Natural killer cell (primary cell): ENCODE measurements at regions not wholly inside any gene's neighbourhood (a gene's known extent, or its start where the extent isn't known, plus 50 kb on each side); places are given as distances from the start of the nearest gene placed in this dataset.
"Not testable (repeated sequence)": the region's sequence is repeated elsewhere in the genome, so short reads cannot be mapped to it uniquely, and the experiment has no call there.

Experiments
- ATAC-seq, 3 donors: fragments of 150-1000 bp in 2 of 3; fragments of 200-7000 bp in 1 of 3; cut with Tn5 transposase; 1 replicate in 1 of 3; 2 replicates in 2 of 3; pipeline ENCODE4 v1.10.0; 2021; ENCODE audit warnings: mild to moderate bottlenecking in 2 of 3, moderate library complexity in 2 of 3
- DNase-seq, 2 donors: peaks; one replicate each; pipeline versions ENCODE4 v3.0.0 to v3.0.0-alpha.2; 2013 to 2021; ENCODE audit warnings: mixed read lengths in 1 of 2
- H3K27ac ChIP-seq: one replicate; pipeline ENCODE4 v1.5.1; 2013; ENCODE audit warnings: mild to moderate bottlenecking, low read length
- H3K27me3 ChIP-seq: one replicate; pipeline ENCODE4 v1.6.1; 2013; ENCODE audit warnings: low read length; ENCODE audit not compliant: control insufficient read depth, insufficient read depth
- H3K36me3 ChIP-seq: one replicate; pipeline ENCODE4 v1.6.1; 2013; ENCODE audit warnings: low read length; ENCODE audit not compliant: control insufficient read depth, insufficient read depth
- H3K4me1 ChIP-seq: one replicate; pipeline ENCODE4 v1.6.1; 2013; ENCODE audit warnings: low read length; ENCODE audit not compliant: control insufficient read depth, insufficient read depth
- H3K4me3 ChIP-seq: one replicate; pipeline ENCODE4 v1.5.1; 2013; ENCODE audit warnings: low read length
- H3K9me3 ChIP-seq: one replicate; pipeline ENCODE4 v1.6.1; 2013; ENCODE audit warnings: low read length; ENCODE audit not compliant: control insufficient read depth, insufficient read depth
- H3K27ac Mint-ChIP-seq, 2 donors: one replicate each; pipeline ENCODE4 v1.8.0; 2022; ENCODE audit warnings: mild to moderate bottlenecking in 2 of 2, mixed read lengths in 2 of 2, moderate library complexity in 1 of 2
- H3K27me3 Mint-ChIP-seq, 2 donors: one replicate each; pipeline ENCODE4 v1.8.0; 2022; ENCODE audit warnings: low read depth in 2 of 2, mixed read lengths in 2 of 2
- H3K36me3 Mint-ChIP-seq: one replicate; pipeline ENCODE4 v1.8.0; 2022; ENCODE audit warnings: mixed read lengths
- H3K4me1 Mint-ChIP-seq, 2 donors: one replicate each; pipeline ENCODE4 v1.8.0; 2022; ENCODE audit warnings: mixed read lengths in 2 of 2
- H3K4me3 Mint-ChIP-seq: one replicate; pipeline ENCODE4 v1.8.0; 2022; ENCODE audit warnings: mild to moderate bottlenecking, moderate library complexity, mixed read lengths
- H3K9me3 Mint-ChIP-seq, 2 donors: one replicate each; pipeline ENCODE4 v1.8.0; 2022; ENCODE audit warnings: mixed read lengths in 2 of 2
- WGBS: methylation state at CpG from one replicate; pipeline ENCODE4 v1.1.7; 2013; ENCODE audit warnings: missing lambda C conversion rate; ENCODE audit not compliant: insufficient coverage; 5-methylcytosine and 5-hydroxymethylcytosine counted together
- intact Hi-C: fragments of 100-400 bp; cut with micrococcal nuclease; formaldehyde crosslinking; loops from one replicate; pipeline ENCODE4 v1.14.2; 2022
- TF ChIP-seq, protein P1 (sequence below): fragments of 200-600 bp; IDR thresholded peaks from one replicate; pipeline ENCODE4 v1.8.0; 2022; ENCODE audit warnings: antibody characterized with exemption

GRCh38 chrX:125151146-125151545 lies 168.5 kb upstream of the TEX13C start:
- H3K27ac Mint-ChIP-seq = no peak overlapping the region
- no peaks in the 10 kb centered on the region for H3K9me3 Mint-ChIP-seq
- WGBS = 100% methylated on average over 2 of the region's 3 CpGs
- DNase-seq (no peak), ATAC-seq (no peak)
- no peaks in the 10 kb centered on the region for H3K36me3 ChIP-seq
- H3K4me1 ChIP-seq = no peaks in the 10 kb centered on the region
- TF ChIP-seq, protein P1, sequence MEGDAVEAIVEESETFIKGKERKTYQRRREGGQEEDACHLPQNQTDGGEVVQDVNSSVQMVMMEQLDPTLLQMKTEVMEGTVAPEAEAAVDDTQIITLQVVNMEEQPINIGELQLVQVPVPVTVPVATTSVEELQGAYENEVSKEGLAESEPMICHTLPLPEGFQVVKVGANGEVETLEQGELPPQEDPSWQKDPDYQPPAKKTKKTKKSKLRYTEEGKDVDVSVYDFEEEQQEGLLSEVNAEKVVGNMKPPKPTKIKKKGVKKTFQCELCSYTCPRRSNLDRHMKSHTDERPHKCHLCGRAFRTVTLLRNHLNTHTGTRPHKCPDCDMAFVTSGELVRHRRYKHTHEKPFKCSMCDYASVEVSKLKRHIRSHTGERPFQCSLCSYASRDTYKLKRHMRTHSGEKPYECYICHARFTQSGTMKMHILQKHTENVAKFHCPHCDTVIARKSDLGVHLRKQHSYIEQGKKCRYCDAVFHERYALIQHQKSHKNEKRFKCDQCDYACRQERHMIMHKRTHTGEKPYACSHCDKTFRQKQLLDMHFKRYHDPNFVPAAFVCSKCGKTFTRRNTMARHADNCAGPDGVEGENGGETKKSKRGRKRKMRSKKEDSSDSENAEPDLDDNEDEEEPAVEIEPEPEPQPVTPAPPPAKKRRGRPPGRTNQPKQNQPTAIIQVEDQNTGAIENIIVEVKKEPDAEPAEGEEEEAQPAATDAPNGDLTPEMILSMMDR = no peak
- H3K27me3 ChIP-seq = no peaks in the 10 kb centered on the region
- H3K27ac ChIP-seq = no peak overlapping the region
- H3K4me3 ChIP-seq = no peak overlapping the region
- H3K27me3 Mint-ChIP-seq = no peaks in the 10 kb centered on the region
- no peaks in the 10 kb centered on the region for H3K4me1 Mint-ChIP-seq
- H3K4me3 Mint-ChIP-seq = no peak overlapping the region
- intact Hi-C loops = no loop called here
- H3K9me3 ChIP-seq = no peaks in the 10 kb centered on the region
- H3K36me3 Mint-ChIP-seq = no peaks in the 10 kb centered on the region

DNA sequence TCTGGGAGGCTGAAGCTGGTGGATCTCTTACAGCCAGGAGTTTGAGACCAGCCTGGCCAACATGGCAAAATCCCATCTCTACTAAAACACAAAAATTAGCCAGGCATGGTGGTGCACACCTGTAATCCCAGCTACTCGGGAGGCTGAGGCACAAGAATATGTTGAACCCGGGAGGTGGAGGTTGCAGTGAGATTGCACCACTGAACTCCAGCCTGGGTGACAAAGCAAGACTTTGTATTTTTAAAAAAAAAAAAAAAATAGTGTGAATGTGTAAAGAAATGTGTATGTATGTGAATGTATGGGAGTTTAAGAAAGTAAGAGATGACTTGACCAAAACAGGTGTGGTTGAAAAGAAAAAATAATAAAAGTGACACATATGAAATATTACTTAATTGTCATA lies 167.7 kb upstream of the TEX13C start:
- 95% methylated on average over 2 of the region's 2 CpGs for WGBS
- H3K4me1 Mint-ChIP-seq = no peaks in the 10 kb centered on the region
- no peak overlapping the region for H3K27ac ChIP-seq
- intact Hi-C loops = no loop called here
- DNase-seq (no peak), ATAC-seq (no peak)
- TF ChIP-seq, protein P1 = no peak
- H3K36me3 Mint-ChIP-seq = no peaks in the 10 kb centered on the region
- no peaks in the 10 kb centered on the region for H3K36me3 ChIP-seq
- no peaks in the 10 kb centered on the region for H3K9me3 ChIP-seq
- H3K4me3 Mint-ChIP-seq = no peak overlapping the region
- H3K27ac Mint-ChIP-seq = no peak overlapping the region
- H3K27me3 Mint-ChIP-seq = no peaks in the 10 kb centered on the region
- no peak overlapping the region for H3K4me3 ChIP-seq
- no peaks in the 10 kb centered on the region for H3K9me3 Mint-ChIP-seq
- no peaks in the 10 kb centered on the region for H3K4me1 ChIP-seq
- no peaks in the 10 kb centered on the region for H3K27me3 ChIP-seq

DNA sequence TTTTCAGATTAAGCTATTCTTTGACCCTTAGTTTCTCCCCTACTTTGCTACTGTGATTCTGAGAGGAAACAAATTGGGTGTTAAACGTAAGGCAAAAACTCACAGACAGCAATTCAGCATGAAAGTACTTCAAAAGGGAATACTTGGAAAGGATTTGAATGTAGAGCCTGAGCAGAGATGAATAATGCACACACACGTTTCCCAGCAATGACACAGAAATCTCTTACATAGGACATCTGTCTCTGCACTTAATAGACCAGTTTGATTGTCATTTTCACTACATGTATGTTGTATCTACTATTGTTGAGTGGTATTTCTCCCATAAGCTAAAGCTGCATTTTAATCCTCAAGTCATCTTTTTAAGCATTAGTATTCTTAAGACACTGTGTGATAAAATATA lies 166.1 kb upstream of the TEX13C start:
- no peaks in the 10 kb centered on the region for H3K4me1 ChIP-seq
- H3K27me3 ChIP-seq = no peaks in the 10 kb centered on the region
- Mint-ChIP-seq H3K4me1 (no peaks in the 10 kb centered on the region), H3K27ac (no peak overlapping the region), H3K27me3 (no peaks in the 10 kb centered on the region), H3K4me3 (no peak overlapping the region), H3K36me3 (no peaks in the 10 kb centered on the region), H3K9me3 (no peaks in the 10 kb centered on the region)
- H3K27ac ChIP-seq = no peak overlapping the region
- no peaks in the 10 kb centered on the region for H3K9me3 ChIP-seq
- H3K4me3 ChIP-seq = no peak overlapping the region
- no peaks in the 10 kb centered on the region for H3K36me3 ChIP-seq
- no CpG with 5 or more reads among the region's 2 CpGs for WGBS
- TF ChIP-seq, protein P1 = no peak
- ATAC-seq (no peak), DNase-seq (no peak)
- intact Hi-C loops = no loop called here

DNA sequence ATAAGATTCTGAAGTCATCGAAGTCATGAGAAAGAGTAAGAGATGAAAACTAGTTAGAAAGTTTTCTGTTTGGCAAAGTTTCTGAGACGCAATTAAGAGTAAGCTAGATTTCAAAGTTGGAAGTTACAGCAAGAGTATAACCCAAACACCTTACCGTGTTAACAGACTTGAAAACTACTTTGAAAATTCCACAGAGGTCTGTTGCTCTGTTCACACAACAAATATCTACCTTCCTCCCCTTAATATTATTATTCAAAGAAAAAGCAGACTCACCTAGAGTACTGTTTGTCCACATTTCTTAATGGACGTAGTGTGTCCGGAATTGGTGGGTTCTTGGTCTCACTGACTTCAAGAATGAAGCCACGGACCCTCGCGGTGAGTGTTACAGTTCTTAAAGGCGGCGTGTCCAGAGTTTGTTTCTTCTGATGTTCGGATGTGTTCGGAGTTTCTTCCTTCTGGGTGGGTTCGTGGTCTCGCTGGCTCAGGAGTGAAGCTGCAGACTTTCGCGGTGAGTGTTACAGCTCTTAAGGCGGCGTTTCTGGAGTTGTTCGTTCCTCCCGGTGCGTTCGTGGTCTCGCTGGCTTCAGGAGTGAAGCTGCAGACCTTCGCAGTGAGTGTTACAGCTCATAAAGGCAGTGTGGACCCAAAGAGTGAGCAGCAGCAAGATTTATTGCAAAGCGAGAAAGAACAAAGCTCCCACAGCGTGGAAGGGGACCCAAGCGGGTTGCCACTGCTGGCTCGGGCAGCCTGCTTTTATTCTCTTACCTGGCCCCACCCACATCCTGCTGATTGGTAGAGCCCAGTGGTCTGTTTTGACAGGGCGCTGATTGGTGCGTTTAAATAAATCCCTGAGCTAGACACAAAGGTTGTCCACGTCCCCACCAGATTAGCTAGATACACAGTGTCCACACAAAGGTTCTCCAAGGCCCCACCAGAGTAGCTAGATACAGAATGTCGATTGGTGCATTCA lies 165.1 kb upstream of the TEX13C start:
- H3K4me1 Mint-ChIP-seq, H3K9me3 Mint-ChIP-seq, H3K27me3 ChIP-seq, H3K27me3 Mint-ChIP-seq, intact Hi-C loops, H3K27ac ChIP-seq, DNase-seq, H3K36me3 ChIP-seq, H3K36me3 Mint-ChIP-seq, ATAC-seq, H3K4me1 ChIP-seq, H3K4me3 ChIP-seq, H3K27ac Mint-ChIP-seq, H3K9me3 ChIP-seq, H3K4me3 Mint-ChIP-seq: not testable (repeated sequence)
- whole genome bisulfite sequencing = 95% methylated on average over 28 of the region's 32 CpGs

GRCh38 chrX:125155296-125156033 lies 164.2 kb upstream of the TEX13C start:
- H3K4me3 Mint-ChIP-seq, H3K4me1 Mint-ChIP-seq, H3K4me1 ChIP-seq, ATAC-seq, H3K27me3 ChIP-seq, H3K27me3 Mint-ChIP-seq, H3K27ac Mint-ChIP-seq, H3K27ac ChIP-seq, DNase-seq, H3K9me3 ChIP-seq, intact Hi-C loops, H3K9me3 Mint-ChIP-seq, H3K36me3 ChIP-seq, H3K4me3 ChIP-seq, H3K36me3 Mint-ChIP-seq: not testable (repeated sequence)
- WGBS = 96% methylated on average over 37 of the region's 41 CpGs
